Trophoblast cell (in vitro differentiated cells and primary cell): ENCODE measurements at regions not wholly inside any gene's neighbourhood (a gene's known extent, or its start where the extent isn't known, plus 50 kb on each side); places are given as distances from the start of the nearest gene placed in this dataset.
A peak's percentile ranks its signal among the peaks of the same experiment; 100 is the strongest.

ENCODE experiments used
- DNase-seq, 2 donors: peaks; one replicate each; pipeline ENCODE4 v3.0.0-alpha.2; 2016
- H2AFZ ChIP-seq: 2 replicates; pipeline ENCODE4 v1.6.1; 2013; ENCODE audit warnings: low read length, moderate library complexity, mild to moderate bottlenecking; ENCODE audit not compliant: insufficient read depth, poor library complexity
- H2AK5ac ChIP-seq: 2 replicates; pipeline ENCODE4 v1.6.1; 2013; ENCODE audit warnings: mild to moderate bottlenecking, low read length
- H2BK120ac ChIP-seq: 2 replicates; pipeline ENCODE4 v1.6.1; 2013; ENCODE audit warnings: low read length, mild to moderate bottlenecking, moderate library complexity; ENCODE audit not compliant: insufficient read depth, poor library complexity
- H2BK12ac ChIP-seq: 2 replicates; pipeline ENCODE4 v1.6.1; 2013; ENCODE audit warnings: mild to moderate bottlenecking, low read length, moderate library complexity
- H2BK5ac ChIP-seq: 2 replicates; pipeline ENCODE4 v1.6.1; 2013; ENCODE audit warnings: low read length, low read depth, moderate library complexity, mild to moderate bottlenecking; ENCODE audit not compliant: poor library complexity
- H3K14ac ChIP-seq: 2 replicates; pipeline ENCODE4 v1.6.1; 2013; ENCODE audit warnings: mild to moderate bottlenecking, low read length
- H3K18ac ChIP-seq: 2 replicates; pipeline ENCODE4 v1.6.1; 2013; ENCODE audit warnings: mild to moderate bottlenecking, low read length
- H3K23ac ChIP-seq: 2 replicates; pipeline ENCODE4 v1.6.1; 2013; ENCODE audit warnings: low read length
- H3K27ac ChIP-seq: 2 replicates; pipeline ENCODE4 v1.5.1; 2013; ENCODE audit warnings: low read depth, mild to moderate bottlenecking, inconsistent platforms, low read length, moderate library complexity
- H3K27me3 ChIP-seq: 2 replicates; pipeline ENCODE4 v1.6.1; 2013; ENCODE audit warnings: inconsistent platforms, mild to moderate bottlenecking, low read length, moderate library complexity; ENCODE audit not compliant: insufficient read depth
- H3K36me3 ChIP-seq, 2 experiments: 1 replicate in 1 of 2; 2 replicates in 1 of 2; pipeline ENCODE4 v1.6.1; 2013; ENCODE audit warnings: low read length in 2 of 2, mild to moderate bottlenecking in 2 of 2, moderate library complexity in 1 of 2; ENCODE audit not compliant: insufficient read depth in 2 of 2, control insufficient read depth in 1 of 2
- H3K4ac ChIP-seq: 2 replicates; pipeline ENCODE4 v1.6.1; 2013; ENCODE audit warnings: low read depth, mild to moderate bottlenecking, low read length, moderate library complexity
- H3K4me1 ChIP-seq, 2 experiments: 1 replicate in 1 of 2; 2 replicates in 1 of 2; pipeline ENCODE4 v1.6.1; 2013; ENCODE audit warnings: low read length in 2 of 2, mild to moderate bottlenecking in 2 of 2, moderate library complexity in 1 of 2; ENCODE audit not compliant: insufficient read depth in 2 of 2, control insufficient read depth in 1 of 2
- H3K4me2 ChIP-seq: 2 replicates; pipeline ENCODE4 v1.6.1; 2013; ENCODE audit warnings: inconsistent platforms, mild to moderate bottlenecking, low read length, moderate library complexity
- H3K4me3 ChIP-seq: 2 replicates; pipeline ENCODE4 v1.5.1; 2013; ENCODE audit warnings: mild to moderate bottlenecking, low read depth, low read length, inconsistent platforms
- H3K79me1 ChIP-seq: one replicate; pipeline ENCODE4 v1.6.1; 2013; ENCODE audit warnings: low read length
- H3K79me2 ChIP-seq: 2 replicates; pipeline ENCODE4 v1.6.1; 2013; ENCODE audit warnings: low read length, mild to moderate bottlenecking; ENCODE audit not compliant: control insufficient read depth, insufficient read depth, poor library complexity
- H3K9ac ChIP-seq: 2 replicates; pipeline ENCODE4 v1.6.1; 2013; ENCODE audit warnings: mild to moderate bottlenecking, low read length
- H3K9me3 ChIP-seq: 2 replicates; pipeline ENCODE4 v1.6.1; 2013; ENCODE audit warnings: low read depth, mild to moderate bottlenecking, control low read depth, inconsistent platforms, low read length; ENCODE audit not compliant: insufficient read depth
- H4K12ac ChIP-seq: 2 replicates; pipeline ENCODE4 v1.6.1; 2013; ENCODE audit warnings: low read depth, mild to moderate bottlenecking, low read length, moderate library complexity
- H4K8ac ChIP-seq: 2 replicates; pipeline ENCODE4 v1.6.1; 2013; ENCODE audit warnings: low read depth, mild to moderate bottlenecking, low read length, moderate library complexity
- H4K91ac ChIP-seq: one replicate; pipeline ENCODE4 v1.6.1; 2013; ENCODE audit warnings: low read depth, mild to moderate bottlenecking, low read length, moderate library complexity
- WGBS: extraction: QIAGEN DNeasy Blood & Tissue Kit; methylation state at CpG from one replicate; pipeline ENCODE4 v1.1.7; 2013; ENCODE audit warnings: missing lambda C conversion rate; ENCODE audit not compliant: insufficient read length, insufficient coverage; ENCODE audit errors: extremely low coverage; 5-methylcytosine and 5-hydroxymethylcytosine counted together

DNA sequence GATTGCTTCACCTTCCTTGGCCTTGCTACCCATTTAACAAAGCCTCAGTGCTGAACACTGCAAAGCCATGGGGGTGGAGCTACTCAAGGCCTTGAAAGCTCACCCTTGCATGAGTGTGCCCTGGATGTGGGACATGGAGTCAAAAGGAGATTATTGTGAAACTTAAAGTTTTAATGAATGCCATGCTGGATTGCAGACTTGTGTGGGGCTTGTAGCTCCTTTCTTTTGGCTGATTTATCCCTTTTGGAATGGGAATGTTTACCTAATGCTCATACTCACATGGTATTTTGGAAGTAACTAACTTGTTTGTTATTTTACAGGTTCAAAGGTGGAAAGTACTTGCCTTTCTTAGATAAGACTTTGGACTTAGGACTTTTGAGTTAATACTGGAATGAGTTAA is 538.5 kb upstream of the NECTIN3 start:
- Histone ChIP-seq H4K12ac (no peak overlapping the region), H3K18ac (no peak overlapping the region), H3K4me1 (no peaks in the 10 kb centered on the region)

GRCh38 chr3:110542552-110543150 is 529.0 kb upstream of the NECTIN3 start:
- peak overlapping the region; percentile 58 for H2BK12ac ChIP-seq
- no peak overlapping the region for H3K9ac ChIP-seq
- H4K91ac ChIP-seq: no peak overlapping the region
- H3K18ac ChIP-seq: no peak overlapping the region
- H2AFZ ChIP-seq: no peak overlapping the region
- DNase-seq: peak in 1 of 2 donors; percentile 3
- H3K14ac ChIP-seq: no peak overlapping the region
- no peaks in the 10 kb centered on the region for H3K27me3 ChIP-seq
- H3K36me3 ChIP-seq: no peaks in the 10 kb centered on the region
- H2BK5ac ChIP-seq: no peak overlapping the region
- H4K8ac ChIP-seq: peak overlapping the region; percentile 47
- no peak overlapping the region for H3K4me2 ChIP-seq
- H3K4me1 ChIP-seq: no peaks in the 10 kb centered on the region
- no peaks in the 10 kb centered on the region for H3K79me1 ChIP-seq
- no peak overlapping the region for H3K4me3 ChIP-seq
- H3K79me2 ChIP-seq: no peaks in the 10 kb centered on the region
- H3K9me3 ChIP-seq: no peaks in the 10 kb centered on the region
- no peak overlapping the region for H3K27ac ChIP-seq
- no peak overlapping the region for H2BK120ac ChIP-seq
- no peak overlapping the region for H3K23ac ChIP-seq
- no peak overlapping the region for H3K4ac ChIP-seq
- no CpG with 5 or more reads among the region's 3 CpGs for WGBS
- no peak overlapping the region for H4K12ac ChIP-seq
- no peak overlapping the region for H2AK5ac ChIP-seq

More for the DNA sequence above, 538.5 kb upstream of the NECTIN3 start:
- no peak overlapping the region for H2BK120ac ChIP-seq
- H3K23ac ChIP-seq: no peak overlapping the region
- no peak overlapping the region for H4K91ac ChIP-seq
- no peak overlapping the region for H2AK5ac ChIP-seq
- no peak overlapping the region for H2BK12ac ChIP-seq
- no peaks in the 10 kb centered on the region for H3K27me3 ChIP-seq
- H3K9ac ChIP-seq: no peak overlapping the region
- H2BK5ac ChIP-seq: no peak overlapping the region
- no peaks in the 10 kb centered on the region for H3K79me2 ChIP-seq
- H3K36me3 ChIP-seq: no peaks in the 10 kb centered on the region
- no peak overlapping the region for H2AFZ ChIP-seq
- no peak overlapping the region for H3K27ac ChIP-seq
- H3K4ac ChIP-seq: no peak overlapping the region
- H3K4me3 ChIP-seq: no peak overlapping the region
- H4K8ac ChIP-seq: no peak overlapping the region
- H3K9me3 ChIP-seq: no peaks in the 10 kb centered on the region
- DNase-seq: no peak
- H3K4me2 ChIP-seq: no peak overlapping the region
- no peak overlapping the region for H3K14ac ChIP-seq
- H3K79me1 ChIP-seq: no peaks in the 10 kb centered on the region

DNA sequence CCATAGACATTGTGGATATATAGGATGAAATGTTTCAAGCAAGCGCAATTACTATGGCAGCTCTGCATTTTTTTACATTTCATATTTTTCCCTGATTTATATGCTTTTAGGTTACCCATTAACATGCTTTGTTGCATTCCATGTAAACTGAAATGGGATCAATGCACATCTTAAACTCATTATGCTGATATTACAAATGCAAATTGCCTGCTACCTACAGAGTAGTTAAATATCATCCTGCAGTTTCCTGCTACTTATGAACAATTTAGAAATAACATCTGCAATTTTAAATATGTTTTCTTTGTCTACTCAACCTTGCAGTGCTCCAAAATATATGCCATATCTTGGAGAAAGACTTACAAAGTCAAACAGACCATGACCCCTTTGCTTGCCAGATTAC is 526.9 kb upstream of the NECTIN3 start:
- Histone ChIP-seq H3K4me1 (no peaks in the 10 kb centered on the region), H3K4ac (no peak overlapping the region), H2BK12ac (no peak overlapping the region), H2AFZ (no peak overlapping the region), H3K23ac (no peak overlapping the region), H2BK120ac (no peak overlapping the region), H3K14ac (no peak overlapping the region), H3K18ac (no peak overlapping the region), H4K12ac (no peak overlapping the region), H4K91ac (no peak overlapping the region), H4K8ac (no peak overlapping the region), H3K27ac (no peak overlapping the region), H3K36me3 (no peaks in the 10 kb centered on the region), H3K9ac (no peak overlapping the region), H3K9me3 (no peaks in the 10 kb centered on the region), H3K27me3 (no peaks in the 10 kb centered on the region), H2BK5ac (no peak overlapping the region), H3K4me3 (no peak overlapping the region), H3K79me2 (no peaks in the 10 kb centered on the region), H3K4me2 (no peak overlapping the region), H2AK5ac (no peak overlapping the region), H3K79me1 (no peaks in the 10 kb centered on the region)
- no peak for DNase-seq
- WGBS: no CpG with 5 or more reads among the region's 1 CpG

DNA sequence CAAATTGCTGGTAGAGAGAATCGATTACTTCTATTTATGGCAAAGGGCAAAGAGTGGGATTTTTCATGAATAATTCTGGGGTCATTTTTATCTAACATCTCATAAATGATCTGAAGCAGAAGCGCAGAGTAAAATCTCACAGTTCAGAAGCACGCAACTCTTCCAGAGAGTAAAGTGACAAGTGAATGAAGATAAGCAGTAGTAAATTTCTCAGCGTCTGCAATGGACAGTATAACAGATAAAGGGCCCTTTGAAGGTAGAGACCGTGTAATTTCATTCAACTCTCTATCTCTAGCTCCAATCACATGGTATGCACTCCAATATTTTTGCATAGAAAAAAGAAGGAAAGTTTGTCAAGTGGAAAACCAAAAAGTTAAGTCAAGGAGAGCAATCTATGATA is 521.1 kb upstream of the NECTIN3 start:
- no CpG with 5 or more reads among the region's 5 CpGs for WGBS
- Histone ChIP-seq H4K8ac (no peak overlapping the region), H3K4me3 (no peak overlapping the region), H3K27me3 (no peaks in the 10 kb centered on the region), H3K9ac (no peak overlapping the region), H3K14ac (no peak overlapping the region), H3K4ac (no peak overlapping the region), H3K23ac (no peak overlapping the region), H3K9me3 (no peaks in the 10 kb centered on the region), H3K36me3 (no peaks in the 10 kb centered on the region), H2BK5ac (no peak overlapping the region), H3K18ac (no peak overlapping the region), H3K79me2 (no peaks in the 10 kb centered on the region), H2AK5ac (no peak overlapping the region), H3K79me1 (no peaks in the 10 kb centered on the region), H3K27ac (no peak overlapping the region), H3K4me1 (no peaks in the 10 kb centered on the region), H2BK12ac (no peak overlapping the region), H4K12ac (no peak overlapping the region), H2BK120ac (no peak overlapping the region), H4K91ac (no peak overlapping the region), H3K4me2 (no peak overlapping the region), H2AFZ (no peak overlapping the region)
- no peak for DNase-seq
